GM10266 (cell line): ENCODE measurements at regions not wholly inside any gene's neighbourhood (a gene's known extent, or its start where the extent isn't known, plus 50 kb on each side); places are given as distances from the start of the nearest gene placed in this dataset.

Experiments used
- DNase-seq: peaks from one replicate; pipeline ENCODE4 v3.0.0; 2012; ENCODE audit errors: extremely low spot score
- TF ChIP-seq, protein P1 (sequence below): IDR thresholded peaks from 2 replicates; pipeline ENCODE4 v1.5.1; 2012; ENCODE audit warnings: mild to moderate bottlenecking, low read depth; ENCODE audit not compliant: control insufficient read depth, insufficient read depth; ENCODE audit errors: missing control alignments

DNA sequence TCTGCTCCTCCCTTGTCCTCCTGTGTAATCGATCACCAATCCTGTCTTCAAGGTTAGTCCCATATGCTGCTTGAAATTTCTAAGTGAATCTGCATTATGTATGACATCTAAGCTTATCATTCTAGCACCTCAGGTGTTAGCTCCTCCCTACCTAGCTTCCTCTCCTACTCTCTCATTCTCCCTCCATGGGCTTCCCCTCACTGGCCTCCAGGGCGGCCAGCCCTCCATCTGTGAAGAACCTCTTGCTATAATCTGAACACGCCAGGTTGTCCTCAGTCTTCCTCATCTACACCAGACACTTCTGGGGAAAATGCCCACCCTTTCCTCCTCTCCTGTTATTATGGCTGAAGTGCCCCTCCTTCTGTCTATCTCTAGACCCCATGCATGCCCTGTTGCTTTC, 599.3 kb upstream of the KLF4 start:
- TF ChIP-seq, protein P1, sequence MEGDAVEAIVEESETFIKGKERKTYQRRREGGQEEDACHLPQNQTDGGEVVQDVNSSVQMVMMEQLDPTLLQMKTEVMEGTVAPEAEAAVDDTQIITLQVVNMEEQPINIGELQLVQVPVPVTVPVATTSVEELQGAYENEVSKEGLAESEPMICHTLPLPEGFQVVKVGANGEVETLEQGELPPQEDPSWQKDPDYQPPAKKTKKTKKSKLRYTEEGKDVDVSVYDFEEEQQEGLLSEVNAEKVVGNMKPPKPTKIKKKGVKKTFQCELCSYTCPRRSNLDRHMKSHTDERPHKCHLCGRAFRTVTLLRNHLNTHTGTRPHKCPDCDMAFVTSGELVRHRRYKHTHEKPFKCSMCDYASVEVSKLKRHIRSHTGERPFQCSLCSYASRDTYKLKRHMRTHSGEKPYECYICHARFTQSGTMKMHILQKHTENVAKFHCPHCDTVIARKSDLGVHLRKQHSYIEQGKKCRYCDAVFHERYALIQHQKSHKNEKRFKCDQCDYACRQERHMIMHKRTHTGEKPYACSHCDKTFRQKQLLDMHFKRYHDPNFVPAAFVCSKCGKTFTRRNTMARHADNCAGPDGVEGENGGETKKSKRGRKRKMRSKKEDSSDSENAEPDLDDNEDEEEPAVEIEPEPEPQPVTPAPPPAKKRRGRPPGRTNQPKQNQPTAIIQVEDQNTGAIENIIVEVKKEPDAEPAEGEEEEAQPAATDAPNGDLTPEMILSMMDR = no peak
- no peak for DNase-seq

DNA sequence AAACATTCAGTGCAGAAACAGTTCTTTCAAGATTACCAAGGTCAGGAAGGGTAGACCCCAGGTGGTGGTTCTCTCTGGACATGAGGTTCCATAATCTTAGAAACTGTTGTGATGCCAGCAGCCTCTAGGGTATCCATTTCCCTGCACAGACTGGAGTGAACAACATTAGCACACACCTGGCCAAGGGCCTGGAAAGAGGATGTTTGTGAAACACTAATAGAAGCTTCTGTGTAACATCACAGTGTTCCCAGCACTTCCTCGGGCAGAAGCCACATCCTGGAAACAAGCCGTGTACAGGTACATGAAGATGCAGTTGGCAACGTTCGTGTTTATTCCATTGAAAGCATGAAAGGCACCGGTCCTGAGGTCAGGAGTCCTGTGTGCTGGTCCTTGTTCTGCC, 598.2 kb upstream of the KLF4 start:
- DNase-seq = no peak
- TF ChIP-seq, protein P1 = no peak

- DNase-seq = no peak
- TF ChIP-seq, protein P1 = no peak
Measured at GRCh38 chr9:108086624-108087023, 597.1 kb upstream of the KLF4 start.

DNA sequence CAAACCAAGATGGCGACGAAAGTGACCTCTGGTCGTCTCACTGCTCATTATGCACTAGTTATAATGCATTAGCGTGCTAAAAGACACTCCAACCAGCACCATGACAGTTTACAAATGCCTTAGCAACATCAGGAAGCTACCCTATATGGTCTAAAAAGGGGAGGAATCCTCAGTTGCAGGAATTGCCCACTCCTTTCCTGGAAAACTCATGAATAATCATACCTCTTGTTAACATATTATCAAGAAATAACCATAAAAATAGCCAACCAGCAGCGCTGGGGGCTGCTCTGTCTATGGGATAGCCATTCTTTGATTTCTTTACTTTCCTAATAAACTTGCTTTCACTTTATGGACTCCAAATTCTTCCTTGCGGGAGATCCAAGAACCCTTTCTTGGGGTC, 595.7 kb upstream of the KLF4 start:
- no peak for DNase-seq
- TF ChIP-seq, protein P1 = no peak

GRCh38 chr9:108083796-108084352, 594.3 kb upstream of the KLF4 start:
- TF ChIP-seq, protein P1 = no peak
- DNase-seq = no peak

- DNase-seq = no peak
- TF ChIP-seq, protein P1 = no peak
Measured at GRCh38 chr9:108083160-108083750, 593.7 kb upstream of the KLF4 start.

DNA sequence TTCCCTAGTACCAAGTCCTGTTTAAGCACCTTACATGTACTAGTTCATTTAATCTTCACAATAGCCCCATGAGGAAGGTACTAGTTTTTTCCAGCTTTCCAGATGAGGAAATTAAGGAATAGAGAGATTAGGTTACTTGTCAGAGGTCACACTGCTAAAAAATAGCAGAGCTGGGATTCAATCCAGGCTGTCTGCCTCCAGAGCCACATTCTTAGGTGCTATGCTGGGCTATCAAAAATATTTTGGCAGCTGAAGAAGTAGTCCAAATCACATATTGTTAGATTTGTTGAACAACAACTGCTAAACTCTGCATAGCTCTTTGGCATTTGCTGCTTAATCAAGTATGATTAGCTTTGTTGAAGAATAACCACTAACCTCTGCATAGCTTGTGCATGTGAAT, 591.5 kb upstream of the KLF4 start:
- TF ChIP-seq, protein P1 = no peak
- no peak for DNase-seq
